ENCODE measurements at regions not wholly inside any gene's neighbourhood (a gene's known extent, or its start where the extent isn't known, plus 50 kb on each side); places are given as distances from the start of the nearest gene placed in this dataset.

DNA sequence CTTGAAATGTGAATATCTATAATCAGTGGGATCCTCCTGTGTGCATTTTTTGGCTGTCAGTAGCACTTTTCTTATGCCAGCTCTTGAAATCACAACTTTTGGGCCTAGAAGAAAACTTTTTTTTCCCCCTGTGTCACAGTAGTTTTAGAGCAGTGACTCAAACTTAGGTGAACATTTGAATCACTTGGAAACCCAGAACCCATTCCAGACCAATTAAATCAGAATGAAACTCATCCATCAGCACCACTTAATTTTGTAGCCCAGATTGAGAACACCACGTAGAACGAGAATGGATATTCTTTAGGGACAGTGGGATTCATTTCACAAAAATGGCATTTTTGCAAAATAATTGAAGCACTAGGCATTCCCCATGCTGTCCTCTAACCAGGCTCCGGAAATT, 224.8 kb upstream of the NANOGP8 start:
- Mint-ChIP-seq H3K4me3 (ENCODE audit: unreplicated experiment) (no peak overlapping the region), H3K4me1 (ENCODE audit: low read depth) (peaks cover 46% of the 10 kb centered on the region), H3K9me3 (ENCODE audit: low read depth) (peaks cover 4% of the 10 kb centered on the region), H3K27me3 (ENCODE audit: low read depth) (no peaks in the 10 kb centered on the region), H3K36me3 (ENCODE audit: low read depth) (peaks cover 1% of the 10 kb centered on the region), H3K27ac (ENCODE audit: unreplicated experiment) (peak overlapping the region; percentile 69)
- DNase-seq (ENCODE audit: low spot score) = no peak
- TF ChIP-seq, protein P1, sequence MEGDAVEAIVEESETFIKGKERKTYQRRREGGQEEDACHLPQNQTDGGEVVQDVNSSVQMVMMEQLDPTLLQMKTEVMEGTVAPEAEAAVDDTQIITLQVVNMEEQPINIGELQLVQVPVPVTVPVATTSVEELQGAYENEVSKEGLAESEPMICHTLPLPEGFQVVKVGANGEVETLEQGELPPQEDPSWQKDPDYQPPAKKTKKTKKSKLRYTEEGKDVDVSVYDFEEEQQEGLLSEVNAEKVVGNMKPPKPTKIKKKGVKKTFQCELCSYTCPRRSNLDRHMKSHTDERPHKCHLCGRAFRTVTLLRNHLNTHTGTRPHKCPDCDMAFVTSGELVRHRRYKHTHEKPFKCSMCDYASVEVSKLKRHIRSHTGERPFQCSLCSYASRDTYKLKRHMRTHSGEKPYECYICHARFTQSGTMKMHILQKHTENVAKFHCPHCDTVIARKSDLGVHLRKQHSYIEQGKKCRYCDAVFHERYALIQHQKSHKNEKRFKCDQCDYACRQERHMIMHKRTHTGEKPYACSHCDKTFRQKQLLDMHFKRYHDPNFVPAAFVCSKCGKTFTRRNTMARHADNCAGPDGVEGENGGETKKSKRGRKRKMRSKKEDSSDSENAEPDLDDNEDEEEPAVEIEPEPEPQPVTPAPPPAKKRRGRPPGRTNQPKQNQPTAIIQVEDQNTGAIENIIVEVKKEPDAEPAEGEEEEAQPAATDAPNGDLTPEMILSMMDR (IDR thresholded peaks at IDR 0.05) = no peak

DNA sequence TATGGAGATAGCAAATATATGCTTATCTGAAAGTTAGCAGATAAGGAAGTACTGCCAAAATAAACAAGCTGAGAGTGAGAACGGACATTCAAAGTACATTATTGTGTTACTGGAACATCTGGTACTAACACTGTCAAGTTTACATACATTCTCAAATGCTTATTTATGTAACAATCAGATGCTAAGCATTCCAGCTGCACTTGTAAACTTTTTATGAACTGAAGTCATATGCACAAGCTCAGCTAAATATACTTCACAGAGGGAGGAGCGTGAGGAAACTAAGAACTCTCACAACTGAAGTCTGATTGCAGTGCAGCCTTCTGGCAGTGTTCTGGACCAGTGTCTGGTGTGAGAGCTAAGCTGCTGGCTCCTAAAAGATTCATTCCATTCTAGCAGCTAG, 223.7 kb upstream of the NANOGP8 start:
- H3K27ac Mint-ChIP-seq (ENCODE audit: unreplicated experiment) = peak overlapping the region; percentile 89
- peaks cover 1% of the 10 kb centered on the region for H3K36me3 Mint-ChIP-seq (ENCODE audit: low read depth)
- peak overlapping the region; percentile 52 for H3K4me3 Mint-ChIP-seq (ENCODE audit: unreplicated experiment)
- peaks cover 49% of the 10 kb centered on the region for H3K4me1 Mint-ChIP-seq (ENCODE audit: low read depth)
- peaks cover 4% of the 10 kb centered on the region for H3K9me3 Mint-ChIP-seq (ENCODE audit: low read depth)
- TF ChIP-seq, protein P1 (IDR thresholded peaks at IDR 0.05) = no peak
- H3K27me3 Mint-ChIP-seq (ENCODE audit: low read depth) = no peaks in the 10 kb centered on the region
- no peak for DNase-seq (ENCODE audit: low spot score)

DNA sequence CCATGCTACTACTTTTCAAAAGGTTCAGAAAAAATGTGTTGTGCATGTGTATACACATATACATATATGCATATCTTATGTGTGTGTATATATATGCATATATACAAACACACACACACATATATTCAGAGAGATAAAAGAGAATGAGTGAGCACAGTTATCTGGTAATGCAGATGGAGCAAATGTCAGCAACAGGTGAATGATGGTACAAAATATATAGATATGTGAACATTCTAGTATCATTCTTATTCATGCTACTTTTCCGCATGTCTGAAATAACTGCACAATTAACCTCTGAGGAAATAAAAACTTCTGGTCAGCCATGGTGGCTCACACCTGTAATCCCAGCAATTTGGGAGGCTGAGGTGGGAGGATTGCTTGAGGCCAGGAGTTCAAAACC, 222.6 kb upstream of the NANOGP8 start:
- H3K27ac Mint-ChIP-seq (ENCODE audit: unreplicated experiment) = no peak overlapping the region
- H3K4me3 Mint-ChIP-seq (ENCODE audit: unreplicated experiment) = no peak overlapping the region
- no peaks in the 10 kb centered on the region for H3K36me3 Mint-ChIP-seq (ENCODE audit: low read depth)
- no peak for DNase-seq (ENCODE audit: low spot score)
- H3K4me1 Mint-ChIP-seq (ENCODE audit: low read depth) = peaks cover 49% of the 10 kb centered on the region
- TF ChIP-seq, protein P1 (IDR thresholded peaks at IDR 0.05) = no peak
- no peaks in the 10 kb centered on the region for H3K27me3 Mint-ChIP-seq (ENCODE audit: low read depth)
- H3K9me3 Mint-ChIP-seq (ENCODE audit: low read depth) = no peaks in the 10 kb centered on the region

DNA sequence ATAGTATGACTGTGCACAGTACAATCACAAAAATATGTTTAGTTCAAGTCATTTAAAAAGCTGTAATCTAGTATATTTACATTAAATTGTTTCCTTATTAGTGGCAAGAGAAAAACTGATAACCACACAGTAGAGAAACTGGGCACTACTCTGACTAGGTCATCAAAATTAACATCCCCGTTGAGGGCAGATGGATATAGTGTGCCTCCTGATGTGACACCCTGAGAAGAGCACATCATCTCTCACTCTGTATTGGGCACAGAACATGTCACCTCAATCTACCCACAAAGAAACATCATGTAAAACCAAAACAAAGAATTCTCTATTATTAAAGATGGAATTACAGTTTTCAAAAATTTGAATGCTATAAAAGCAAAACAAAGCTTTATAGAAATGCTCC, 221.9 kb upstream of the NANOGP8 start:
- H3K9me3 Mint-ChIP-seq (ENCODE audit: low read depth) = no peaks in the 10 kb centered on the region

GRCh38 chr15:35306361-35306981, 221.4 kb upstream of the NANOGP8 start:
- Mint-ChIP-seq H3K9me3 (ENCODE audit: low read depth) (no peaks in the 10 kb centered on the region), H3K4me1 (ENCODE audit: low read depth) (peaks cover 49% of the 10 kb centered on the region), H3K27me3 (ENCODE audit: low read depth) (no peaks in the 10 kb centered on the region), H3K4me3 (ENCODE audit: unreplicated experiment) (no peak overlapping the region), H3K36me3 (ENCODE audit: low read depth) (no peaks in the 10 kb centered on the region), H3K27ac (ENCODE audit: unreplicated experiment) (peak overlapping the region; percentile 85)
- no peak for DNase-seq (ENCODE audit: low spot score)
- TF ChIP-seq, protein P1 (IDR thresholded peaks at IDR 0.05) = no peak

More for the DNA sequence above, 221.9 kb upstream of the NANOGP8 start:
- TF ChIP-seq, protein P1 (IDR thresholded peaks at IDR 0.05) = no peak
- no peaks in the 10 kb centered on the region for H3K36me3 Mint-ChIP-seq (ENCODE audit: low read depth)
- H3K27ac Mint-ChIP-seq (ENCODE audit: unreplicated experiment) = peak overlapping the region; percentile 85
- DNase-seq (ENCODE audit: low spot score) = no peak
- H3K4me1 Mint-ChIP-seq (ENCODE audit: low read depth) = peaks cover 49% of the 10 kb centered on the region
- no peak overlapping the region for H3K4me3 Mint-ChIP-seq (ENCODE audit: unreplicated experiment)
- H3K27me3 Mint-ChIP-seq (ENCODE audit: low read depth) = no peaks in the 10 kb centered on the region
